Stimulated activated effector memory CD8-positive, alpha-beta T cell treated with anti-CD3 and anti-CD28 coated beads, Interleukin-12 subunit alpha, Interleukin-12 subunit beta, amount 100 ng/mL, for 72 hours (primary cell): ENCODE measurements at regions not wholly inside any gene's neighbourhood (a gene's known extent, or its start where the extent isn't known, plus 50 kb on each side); places are given as distances from the start of the nearest gene placed in this dataset.

ENCODE experiments used
- ATAC-seq: fragments of 150-1000 bp; cut with Tn5 transposase; 2 replicates; pipeline ENCODE4 v1.10.0; 2021
- DNase-seq, 2 donors: peaks; one replicate each; pipeline ENCODE4 v3.0.0; 2021 to 2022; ENCODE audit warnings: low spot score in 2 of 2
- H3K27ac Mint-ChIP-seq: one replicate; pipeline ENCODE4 v1.8.0; 2022; ENCODE audit warnings: mild to moderate bottlenecking, mixed read lengths
- H3K36me3 Mint-ChIP-seq: one replicate; pipeline ENCODE4 v1.8.0; 2022; ENCODE audit warnings: mild to moderate bottlenecking, mixed read lengths
- H3K4me1 Mint-ChIP-seq: one replicate; pipeline ENCODE4 v1.8.0; 2022; ENCODE audit warnings: mixed read lengths
- H3K4me3 Mint-ChIP-seq: one replicate; pipeline ENCODE4 v1.8.0; 2022; ENCODE audit warnings: mild to moderate bottlenecking, mixed read lengths
- H3K9me3 Mint-ChIP-seq: one replicate; pipeline ENCODE4 v1.8.0; 2022; ENCODE audit warnings: mixed read lengths

DNA sequence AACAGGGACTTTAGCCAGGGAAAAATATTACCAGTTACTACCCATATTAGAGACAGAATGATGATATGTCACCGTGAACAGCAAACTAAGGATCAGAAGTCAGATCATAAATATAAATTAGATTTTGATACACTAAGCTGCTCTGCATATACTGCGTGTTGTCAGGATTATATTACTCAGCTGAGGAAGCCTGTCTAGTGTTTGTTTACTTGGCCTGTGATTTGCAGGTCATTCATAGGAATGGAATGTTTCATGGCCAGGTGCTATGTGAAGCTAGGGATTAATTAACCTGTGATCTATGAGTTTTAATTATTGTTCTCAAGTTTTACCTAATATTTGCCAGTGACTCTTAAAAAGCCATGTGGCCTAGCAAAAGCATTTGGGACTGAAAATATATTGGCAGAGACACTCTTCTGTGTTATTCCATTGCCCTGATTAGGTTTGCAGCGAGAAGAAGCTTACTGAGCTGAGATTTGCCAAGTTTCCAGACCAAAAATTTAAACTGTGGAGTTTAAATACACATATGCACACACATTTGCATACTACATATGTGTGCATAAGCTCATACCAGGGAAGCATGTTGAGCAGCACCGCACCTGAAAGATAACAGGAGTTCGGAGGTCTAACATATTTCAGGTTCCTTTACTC lies 496.3 kb upstream of the GRIA1 start:
- H3K4me1 Mint-ChIP-seq: no peaks in the 10 kb centered on the region
- DNase-seq (no peak), ATAC-seq (no peak)
- H3K4me3 Mint-ChIP-seq: no peak overlapping the region
- no peaks in the 10 kb centered on the region for H3K36me3 Mint-ChIP-seq
- no peak overlapping the region for H3K27ac Mint-ChIP-seq
- peaks cover 3% of the 10 kb centered on the region for H3K9me3 Mint-ChIP-seq

GRCh38 chr5:152995214-152995725 lies 495.2 kb upstream of the GRIA1 start:
- H3K9me3 Mint-ChIP-seq: peaks cover 3% of the 10 kb centered on the region
- no peak for DNase-seq
- no peak overlapping the region for H3K27ac Mint-ChIP-seq
- no peaks in the 10 kb centered on the region for H3K36me3 Mint-ChIP-seq
- H3K4me1 Mint-ChIP-seq: no peaks in the 10 kb centered on the region
- no peak for ATAC-seq
- H3K4me3 Mint-ChIP-seq: no peak overlapping the region

- Mint-ChIP-seq H3K4me3 (no peak overlapping the region), H3K36me3 (no peaks in the 10 kb centered on the region), H3K27ac (no peak overlapping the region), H3K9me3 (peaks cover 19% of the 10 kb centered on the region), H3K4me1 (no peaks in the 10 kb centered on the region)
- ATAC-seq (no peak), DNase-seq (no peak)
Observed at GRCh38 chr5:153005711-153006110, 484.8 kb upstream of the GRIA1 start.

DNA sequence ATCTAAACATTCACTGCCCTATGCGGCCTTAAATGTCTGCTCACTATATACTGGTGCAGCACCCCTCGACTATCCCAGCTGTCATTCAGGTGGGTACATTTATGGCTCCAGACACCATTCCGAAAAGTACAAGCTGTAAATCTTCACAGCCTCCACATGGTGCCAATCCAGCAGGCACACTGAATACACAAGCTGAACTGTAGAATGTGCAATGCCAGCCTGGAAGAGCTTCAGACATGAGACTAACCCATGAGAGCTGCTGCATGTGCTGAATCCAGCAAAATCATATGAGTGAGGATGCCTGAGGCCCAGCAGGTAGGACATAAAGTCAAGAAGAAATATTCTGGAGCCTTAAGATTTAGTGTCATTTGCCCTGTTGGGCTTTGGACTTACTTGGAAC lies 483.8 kb upstream of the GRIA1 start:
- Mint-ChIP-seq H3K4me3 (no peak overlapping the region), H3K36me3 (no peaks in the 10 kb centered on the region), H3K9me3 (peaks cover 19% of the 10 kb centered on the region), H3K27ac (no peak overlapping the region), H3K4me1 (no peaks in the 10 kb centered on the region)
- DNase-seq (no peak), ATAC-seq (no peak)

GRCh38 chr5:153014194-153014593 lies 476.3 kb upstream of the GRIA1 start:
- DNase-seq (no peak), ATAC-seq (no peak)

GRCh38 chr5:153018121-153018520 lies 472.3 kb upstream of the GRIA1 start:
- Mint-ChIP-seq H3K9me3 (peaks cover 15% of the 10 kb centered on the region), H3K27ac (no peak overlapping the region), H3K4me3 (no peak overlapping the region), H3K36me3 (no peaks in the 10 kb centered on the region), H3K4me1 (no peaks in the 10 kb centered on the region)
- no peak for ATAC-seq
- no peak for DNase-seq

More at GRCh38 chr5:153014194-153014593, 476.3 kb upstream of the GRIA1 start:
- Mint-ChIP-seq H3K9me3 (peaks cover 2% of the 10 kb centered on the region), H3K4me1 (no peaks in the 10 kb centered on the region), H3K36me3 (no peaks in the 10 kb centered on the region), H3K27ac (no peak overlapping the region), H3K4me3 (no peak overlapping the region)

GRCh38 chr5:153030755-153031725 lies 459.4 kb upstream of the GRIA1 start:
- Mint-ChIP-seq H3K27ac (no peak overlapping the region), H3K4me1 (no peaks in the 10 kb centered on the region), H3K9me3 (peaks cover 5% of the 10 kb centered on the region), H3K4me3 (no peak overlapping the region), H3K36me3 (no peaks in the 10 kb centered on the region)
- ATAC-seq (no peak), DNase-seq (no peak)

- H3K4me1 Mint-ChIP-seq: no peaks in the 10 kb centered on the region
- no peak for DNase-seq
Observed at GRCh38 chr5:153039501-153039900, 451.0 kb upstream of the GRIA1 start.

GRCh38 chr5:153043886-153044285 lies 446.6 kb upstream of the GRIA1 start:
- DNase-seq: no peak
- H3K4me3 Mint-ChIP-seq: no peak overlapping the region

More at GRCh38 chr5:153039501-153039900, 451.0 kb upstream of the GRIA1 start:
- peaks cover 13% of the 10 kb centered on the region for H3K9me3 Mint-ChIP-seq
- H3K27ac Mint-ChIP-seq: no peak overlapping the region
- H3K36me3 Mint-ChIP-seq: no peaks in the 10 kb centered on the region
- no peak overlapping the region for H3K4me3 Mint-ChIP-seq
- ATAC-seq: no peak

DNA sequence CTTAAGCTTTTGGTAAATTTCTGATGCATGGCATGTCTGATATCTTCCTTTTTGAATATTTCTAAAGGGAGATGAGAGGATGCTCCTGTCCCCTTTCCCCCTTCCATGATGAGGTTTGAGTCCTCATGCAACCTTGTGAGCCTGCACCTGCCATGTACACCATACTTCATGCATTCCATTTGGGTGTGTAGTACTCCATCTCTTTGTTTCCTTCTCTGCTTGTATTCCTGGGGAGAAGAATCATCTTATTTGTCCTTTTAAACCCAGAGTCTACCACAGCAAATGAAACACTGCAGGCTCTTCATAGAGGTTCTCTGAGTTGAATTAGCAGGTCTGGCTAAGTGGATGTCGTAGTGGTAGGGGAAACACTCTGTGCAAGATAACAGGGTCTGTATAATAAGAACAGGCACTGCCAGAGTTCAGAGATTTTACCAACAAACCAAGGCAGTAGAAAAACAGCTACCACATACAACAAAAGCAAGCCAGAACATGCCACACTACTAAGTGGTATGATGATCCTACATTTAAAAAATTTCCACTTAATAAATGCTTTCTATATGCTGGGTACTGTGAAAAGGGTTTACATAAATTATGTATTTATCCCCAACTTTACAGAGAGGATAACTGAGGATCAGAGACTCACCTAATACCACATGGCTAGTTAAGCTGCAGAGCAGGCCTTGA lies 439.8 kb upstream of the GRIA1 start:
- ATAC-seq: no peak
- Mint-ChIP-seq H3K9me3 (peaks cover 7% of the 10 kb centered on the region), H3K4me1 (no peaks in the 10 kb centered on the region), H3K4me3 (no peak overlapping the region), H3K27ac (no peak overlapping the region), H3K36me3 (no peaks in the 10 kb centered on the region)
- no peak for DNase-seq

More at GRCh38 chr5:153043886-153044285, 446.6 kb upstream of the GRIA1 start:
- Mint-ChIP-seq H3K9me3 (peaks cover 10% of the 10 kb centered on the region), H3K36me3 (no peaks in the 10 kb centered on the region), H3K4me1 (no peaks in the 10 kb centered on the region), H3K27ac (no peak overlapping the region)
- ATAC-seq: no peak

DNA sequence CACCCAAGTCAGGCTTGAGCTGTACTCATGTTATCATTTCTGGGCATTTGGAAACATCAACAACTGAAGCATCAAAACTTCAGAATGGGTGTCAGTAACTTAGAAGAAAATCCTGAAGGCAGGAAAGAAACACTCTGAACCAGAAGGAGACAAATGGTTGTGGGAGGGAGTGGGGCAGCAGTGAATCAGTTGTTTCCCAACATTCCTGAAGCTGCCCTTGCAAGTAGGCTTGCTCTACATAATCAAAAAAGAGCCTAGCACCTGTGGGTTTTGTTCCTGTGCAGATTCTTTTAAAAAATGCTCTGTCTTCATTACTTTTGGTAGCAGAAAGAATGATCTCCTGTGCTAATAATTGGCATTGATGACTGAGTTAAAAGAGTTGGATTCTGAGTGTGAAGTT lies 424.2 kb upstream of the GRIA1 start:
- H3K4me1 Mint-ChIP-seq: no peaks in the 10 kb centered on the region
- peaks cover 3% of the 10 kb centered on the region for H3K9me3 Mint-ChIP-seq
- H3K36me3 Mint-ChIP-seq: no peaks in the 10 kb centered on the region
- DNase-seq: no peak
- ATAC-seq: no peak
- H3K4me3 Mint-ChIP-seq: no peak overlapping the region
- H3K27ac Mint-ChIP-seq: no peak overlapping the region

DNA sequence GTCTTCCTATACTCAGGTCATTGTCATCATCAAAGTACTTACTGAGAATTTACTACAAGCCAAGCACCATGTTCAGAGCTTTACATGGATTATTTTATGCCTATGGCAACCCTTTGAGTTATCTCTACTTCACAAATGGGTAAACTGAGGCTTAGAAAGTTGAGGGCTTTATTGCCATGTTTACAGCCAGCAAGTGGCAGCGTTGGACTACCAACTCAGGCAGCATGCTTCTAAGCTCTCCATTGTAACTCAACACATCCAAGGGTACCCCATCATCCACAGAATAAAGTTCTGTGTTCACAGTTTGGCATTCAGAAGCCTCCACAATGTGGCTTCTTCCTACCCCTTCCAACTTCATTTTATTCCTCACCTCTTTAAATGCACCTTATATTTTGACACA lies 422.6 kb upstream of the GRIA1 start:
- Mint-ChIP-seq H3K27ac (no peak overlapping the region), H3K4me3 (no peak overlapping the region), H3K4me1 (no peaks in the 10 kb centered on the region), H3K36me3 (no peaks in the 10 kb centered on the region), H3K9me3 (peaks cover 3% of the 10 kb centered on the region)
- DNase-seq: no peak
- ATAC-seq: no peak

GRCh38 chr5:153079396-153079795 lies 411.1 kb upstream of the GRIA1 start:
- ATAC-seq (no peak), DNase-seq (no peak)
- Mint-ChIP-seq H3K4me1 (no peaks in the 10 kb centered on the region), H3K9me3 (peaks cover 5% of the 10 kb centered on the region), H3K4me3 (no peak overlapping the region), H3K27ac (no peak overlapping the region), H3K36me3 (no peaks in the 10 kb centered on the region)

- DNase-seq: no peak
- Mint-ChIP-seq H3K4me3 (no peak overlapping the region), H3K36me3 (no peaks in the 10 kb centered on the region), H3K27ac (no peak overlapping the region), H3K9me3 (peaks cover 5% of the 10 kb centered on the region), H3K4me1 (no peaks in the 10 kb centered on the region)
- no peak for ATAC-seq
Observed at GRCh38 chr5:153080940-153081339, 409.5 kb upstream of the GRIA1 start.

DNA sequence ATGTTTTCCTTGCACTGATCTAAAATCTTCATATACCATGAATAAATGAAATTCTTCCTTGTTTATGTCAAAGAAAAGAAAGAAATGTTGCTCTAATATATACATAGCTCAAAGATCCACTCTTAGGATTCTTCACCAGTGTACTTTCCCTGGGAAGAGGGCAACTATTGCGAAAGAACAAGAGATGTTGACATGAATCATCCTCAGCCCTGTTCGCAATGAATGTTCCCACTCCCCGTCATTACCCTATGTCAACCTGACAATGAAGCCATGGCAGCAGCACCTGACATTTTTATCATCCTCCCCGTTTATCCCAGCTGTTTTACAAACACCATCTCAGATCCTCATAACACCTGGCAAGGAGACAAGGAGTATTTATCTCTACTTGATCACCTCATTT lies 409.1 kb upstream of the GRIA1 start:
- no peak for ATAC-seq
- no peak for DNase-seq

More for the DNA sequence above, 409.1 kb upstream of the GRIA1 start:
- Mint-ChIP-seq H3K36me3 (no peaks in the 10 kb centered on the region), H3K4me1 (no peaks in the 10 kb centered on the region), H3K27ac (no peak overlapping the region), H3K4me3 (no peak overlapping the region), H3K9me3 (peaks cover 5% of the 10 kb centered on the region)
